Progenitor cell of endocrine pancreas (in vitro differentiated cells): ENCODE measurements at regions not wholly inside any gene's neighbourhood (a gene's known extent, or its start where the extent isn't known, plus 50 kb on each side); places are given as distances from the start of the nearest gene placed in this dataset.

Experiments
- DNase-seq: peaks from one replicate; pipeline ENCODE4 v3.0.0; 2021; ENCODE audit warnings: low spot score; ENCODE audit not compliant: unreplicated experiment
- H3K27ac Mint-ChIP-seq: 2 replicates; pipeline ENCODE4 v1.8.0; 2021; ENCODE audit warnings: mild to moderate bottlenecking, moderate library complexity, mixed read lengths
- H3K27me3 Mint-ChIP-seq: 2 replicates; pipeline ENCODE4 v1.8.0; 2021; ENCODE audit warnings: mixed read lengths
- H3K36me3 Mint-ChIP-seq: 2 replicates; pipeline ENCODE4 v1.8.0; 2022; ENCODE audit warnings: mixed read lengths; ENCODE audit not compliant: insufficient read depth
- H3K4me1 Mint-ChIP-seq: 2 replicates; pipeline ENCODE4 v1.8.0; 2021; ENCODE audit warnings: low read depth, mixed read lengths
- H3K4me3 Mint-ChIP-seq: 2 replicates; pipeline ENCODE4 v1.8.0; 2021; ENCODE audit warnings: low read depth, mild to moderate bottlenecking, moderate library complexity, mixed read lengths
- H3K9me3 Mint-ChIP-seq: 2 replicates; pipeline ENCODE4 v1.8.0; 2021; ENCODE audit warnings: low read depth, mixed read lengths
- CTCF ChIP-seq: fragments of 200-600 bp; sonication (generic); IDR thresholded peaks from one replicate; pipeline ENCODE4 v1.5.0; 2021; ENCODE audit warnings: antibody characterized with exemption, mild to moderate bottlenecking; ENCODE audit not compliant: unreplicated experiment

- no peaks in the 10 kb centered on the region for H3K27me3 Mint-ChIP-seq
- no peaks in the 10 kb centered on the region for H3K4me1 Mint-ChIP-seq
- H3K9me3 Mint-ChIP-seq, result peaks cover 18% of the 10 kb centered on the region
- no peak for DNase-seq
- peaks cover 2% of the 10 kb centered on the region for H3K36me3 Mint-ChIP-seq
- H3K27ac Mint-ChIP-seq, result no peak overlapping the region
- TF ChIP-seq CTCF, result no peak
- H3K4me3 Mint-ChIP-seq, result no peak overlapping the region
Measured at GRCh38 chr15:54998661-54999060, 198.1 kb downstream of the RSL24D1 start.

- Mint-ChIP-seq H3K36me3 (no peaks in the 10 kb centered on the region), H3K27me3 (no peaks in the 10 kb centered on the region), H3K4me1 (peaks cover 3% of the 10 kb centered on the region), H3K4me3 (no peak overlapping the region), H3K9me3 (peaks cover 27% of the 10 kb centered on the region), H3K27ac (no peak overlapping the region)
- no peak for TF ChIP-seq CTCF
- no peak for DNase-seq
Measured at GRCh38 chr15:54990793-54991192, 205.9 kb downstream of the RSL24D1 start.

- Mint-ChIP-seq H3K9me3 (peaks cover 18% of the 10 kb centered on the region), H3K4me3 (no peak overlapping the region), H3K4me1 (peaks cover 3% of the 10 kb centered on the region), H3K27me3 (no peaks in the 10 kb centered on the region), H3K36me3 (no peaks in the 10 kb centered on the region), H3K27ac (no peak overlapping the region)
- no peak for DNase-seq
- TF ChIP-seq CTCF, result no peak
Measured at GRCh38 chr15:54987881-54988280, 208.9 kb downstream of the RSL24D1 start.

GRCh38 chr15:54979964-54980363 is 216.8 kb downstream of the RSL24D1 start:
- Mint-ChIP-seq H3K4me1 (no peaks in the 10 kb centered on the region), H3K4me3 (no peak overlapping the region), H3K27ac (no peak overlapping the region), H3K27me3 (no peaks in the 10 kb centered on the region), H3K9me3 (peaks cover 8% of the 10 kb centered on the region), H3K36me3 (no peaks in the 10 kb centered on the region)
- no peak for DNase-seq
- no peak for TF ChIP-seq CTCF

GRCh38 chr15:54962637-54963036 is 234.1 kb downstream of the RSL24D1 start:
- Mint-ChIP-seq H3K4me3 (no peak overlapping the region), H3K27ac (no peak overlapping the region), H3K36me3 (peaks cover 2% of the 10 kb centered on the region), H3K27me3 (no peaks in the 10 kb centered on the region), H3K9me3 (peaks cover 23% of the 10 kb centered on the region), H3K4me1 (no peaks in the 10 kb centered on the region)
- TF ChIP-seq CTCF, result no peak
- no peak for DNase-seq
